H1 (cell line): ENCODE measurements at regions not wholly inside any gene's neighbourhood (a gene's known extent, or its start where the extent isn't known, plus 50 kb on each side); places are given as distances from the start of the nearest gene placed in this dataset.

Experiments
- TF ChIP-seq, protein P1 (sequence below): IDR thresholded peaks from 2 replicates; pipeline ENCODE4 v1.6.1; 2012; ENCODE audit warnings: inconsistent platforms

DNA sequence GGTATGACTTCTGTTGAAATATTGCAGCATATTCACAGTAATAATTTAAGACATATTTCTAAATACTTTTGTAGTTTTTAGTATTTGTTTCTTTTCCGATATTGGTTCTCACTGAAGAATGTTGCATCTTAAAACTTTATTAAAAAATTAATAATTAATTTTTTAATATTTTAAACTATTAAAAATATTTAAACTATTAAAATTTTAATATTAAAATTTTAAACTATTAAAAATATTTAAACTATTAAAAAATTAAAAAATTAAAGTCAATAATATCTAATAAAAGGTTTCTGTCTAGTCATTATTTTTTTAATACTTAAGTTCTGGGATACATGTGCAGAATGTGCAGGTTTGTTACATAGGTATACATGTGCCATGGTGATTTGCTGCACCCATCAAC, 149.3 kb upstream of the CCNH start (continued):
- TF ChIP-seq, protein P1, sequence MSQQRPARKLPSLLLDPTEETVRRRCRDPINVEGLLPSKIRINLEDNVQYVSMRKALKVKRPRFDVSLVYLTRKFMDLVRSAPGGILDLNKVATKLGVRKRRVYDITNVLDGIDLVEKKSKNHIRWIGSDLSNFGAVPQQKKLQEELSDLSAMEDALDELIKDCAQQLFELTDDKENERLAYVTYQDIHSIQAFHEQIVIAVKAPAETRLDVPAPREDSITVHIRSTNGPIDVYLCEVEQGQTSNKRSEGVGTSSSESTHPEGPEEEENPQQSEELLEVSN = no peak
